ENCODE measurements at regions not wholly inside any gene's neighbourhood (a gene's known extent, or its start where the extent isn't known, plus 50 kb on each side); places are given as distances from the start of the nearest gene placed in this dataset.

GRCh38 chr5:85998656-85999055 lies 619.1 kb upstream of the COX7C start:
- CTCF ChIA-PET = no interaction called here
- TF ChIP-seq EZH2 (IDR thresholded peaks at IDR 0.05; ENCODE audit: borderline replicate concordance, low read depth, low read length, poor library complexity, severe bottlenecking) (no peak), CTCF (conservative IDR thresholded peaks at IDR 0.05; ENCODE audit: low read depth, low read length) (no peak)

GRCh38 chr5:86008293-86008692 lies 609.4 kb upstream of the COX7C start:
- Histone ChIP-seq H3K27me3 (replicated peaks; ENCODE audit: insufficient read depth, low read depth, low read length, poor library complexity) (no peaks in the 10 kb centered on the region), H3K9me3 (ENCODE audit: low read depth, low read length, poor library complexity, severe bottlenecking) (no peaks in the 10 kb centered on the region), H3K27ac (ENCODE audit: low read depth, low read length, poor library complexity, severe bottlenecking) (no peak overlapping the region), H3K4me3 (ENCODE audit: low read depth, low read length, poor library complexity, severe bottlenecking) (no peak overlapping the region), H3K36me3 (ENCODE audit: insufficient read depth, low read length, poor library complexity, severe bottlenecking) (no peaks in the 10 kb centered on the region), H3K4me1 (ENCODE audit: insufficient read depth, low read length, poor library complexity, severe bottlenecking) (no peaks in the 10 kb centered on the region)
- no peak for DNase-seq (ENCODE audit: low spot score)
- CTCF ChIA-PET = no interaction called here
- BruUV-seq (replicated peaks) = no TSS peak
- TF ChIP-seq EZH2 (IDR thresholded peaks at IDR 0.05; ENCODE audit: borderline replicate concordance, low read depth, low read length, poor library complexity, severe bottlenecking) = no peak
- no peak for TF ChIP-seq CTCF (conservative IDR thresholded peaks at IDR 0.05; ENCODE audit: low read depth, low read length)
- POLR2A ChIA-PET (ENCODE audit: low non-redundant PET) = interaction anchor here (0.7 kb wide), 1 partner anchor 902 kb away, joined by 3 read pairs; no protein-coding TSS in a partner anchor
- intact Hi-C loops (cut with micrococcal nuclease; ENCODE audit: unreplicated experiment) = no loop called here

More at GRCh38 chr5:85998656-85999055, 619.1 kb upstream of the COX7C start:
- Histone ChIP-seq H3K27me3 (replicated peaks; ENCODE audit: insufficient read depth, low read depth, low read length, poor library complexity) (no peaks in the 10 kb centered on the region), H3K9me3 (ENCODE audit: low read depth, low read length, poor library complexity, severe bottlenecking) (peaks cover 6% of the 10 kb centered on the region), H3K4me3 (ENCODE audit: low read depth, low read length, poor library complexity, severe bottlenecking) (no peak overlapping the region), H3K4me1 (ENCODE audit: insufficient read depth, low read length, poor library complexity, severe bottlenecking) (no peaks in the 10 kb centered on the region), H3K36me3 (ENCODE audit: insufficient read depth, low read length, poor library complexity, severe bottlenecking) (no peaks in the 10 kb centered on the region), H3K27ac (ENCODE audit: low read depth, low read length, poor library complexity, severe bottlenecking) (no peak overlapping the region)
- POLR2A ChIA-PET (ENCODE audit: low non-redundant PET) = interaction anchor here (0.6 kb wide), 1 partner anchor 609 kb away, joined by 5 read pairs; no protein-coding TSS in a partner anchor
- DNase-seq (ENCODE audit: low spot score) = no peak
- no TSS peak for BruUV-seq (replicated peaks)
- intact Hi-C loops (cut with micrococcal nuclease; ENCODE audit: unreplicated experiment) = no loop called here

- H3K27me3 ChIP-seq (replicated peaks; ENCODE audit: insufficient read depth, low read depth, low read length, poor library complexity) = no peaks in the 10 kb centered on the region
- CTCF ChIA-PET = no interaction called here
- H3K27ac ChIP-seq (ENCODE audit: low read depth, low read length, poor library complexity, severe bottlenecking) = no peak overlapping the region
- H3K9me3 ChIP-seq (ENCODE audit: low read depth, low read length, poor library complexity, severe bottlenecking) = no peaks in the 10 kb centered on the region
- BruUV-seq (replicated peaks) = no TSS peak
- TF ChIP-seq CTCF (conservative IDR thresholded peaks at IDR 0.05; ENCODE audit: low read depth, low read length) = no peak
- no peak for TF ChIP-seq EZH2 (IDR thresholded peaks at IDR 0.05; ENCODE audit: borderline replicate concordance, low read depth, low read length, poor library complexity, severe bottlenecking)
- DNase-seq (ENCODE audit: low spot score) = no peak
- no peaks in the 10 kb centered on the region for H3K36me3 ChIP-seq (ENCODE audit: insufficient read depth, low read length, poor library complexity, severe bottlenecking)
- POLR2A ChIA-PET (ENCODE audit: low non-redundant PET) = interaction anchor here (0.7 kb wide), 1 partner anchor 902 kb away, joined by 3 read pairs; no protein-coding TSS in a partner anchor
- H3K4me3 ChIP-seq (ENCODE audit: low read depth, low read length, poor library complexity, severe bottlenecking) = no peak overlapping the region
- H3K4me1 ChIP-seq (ENCODE audit: insufficient read depth, low read length, poor library complexity, severe bottlenecking) = no peaks in the 10 kb centered on the region
- intact Hi-C loops (cut with micrococcal nuclease; ENCODE audit: unreplicated experiment) = no loop called here
Observed at GRCh38 chr5:86008704-86009103, 609.0 kb upstream of the COX7C start.

Data from A673 (cell line).